ENCODE measurements at regions not wholly inside any gene's neighbourhood (a gene's known extent, or its start where the extent isn't known, plus 50 kb on each side); places are given as distances from the start of the nearest gene placed in this dataset.

GRCh38 chr1:47701283-47701682, 263.4 kb downstream of the FOXD2 start:
- Histone ChIP-seq H3K79me2 (no peaks in the 10 kb centered on the region), H3K4me3 (ENCODE audit: low read depth, low read length) (no peak overlapping the region), H2AFZ (no peak overlapping the region), H3K4me1 (no peaks in the 10 kb centered on the region), H3K36me3 (ENCODE audit: control insufficient read depth, insufficient read depth, low read length) (no peaks in the 10 kb centered on the region), H3K27me3 (ENCODE audit: control insufficient read depth, insufficient read depth, low read length) (no peaks in the 10 kb centered on the region), H3K4me2 (ENCODE audit: low read length) (no peak overlapping the region), H3K27ac (no peak overlapping the region), H3K9me3 (ENCODE audit: control insufficient read depth, low read length) (no peaks in the 10 kb centered on the region), H3K9ac (no peak overlapping the region)
- TF ChIP-seq CTCF (IDR thresholded peaks at IDR 0.05), result no peak

- Histone ChIP-seq H3K27me3 (ENCODE audit: control insufficient read depth, insufficient read depth, low read length) (no peaks in the 10 kb centered on the region), H3K9me3 (ENCODE audit: control insufficient read depth, low read length) (no peaks in the 10 kb centered on the region), H3K4me2 (ENCODE audit: low read length) (no peak overlapping the region), H3K4me3 (ENCODE audit: low read depth, low read length) (no peak overlapping the region), H3K27ac (no peak overlapping the region), H2AFZ (no peak overlapping the region), H3K4me1 (no peaks in the 10 kb centered on the region), H3K36me3 (ENCODE audit: control insufficient read depth, insufficient read depth, low read length) (no peaks in the 10 kb centered on the region), H3K79me2 (no peaks in the 10 kb centered on the region), H3K9ac (no peak overlapping the region)
- no peak for TF ChIP-seq CTCF (IDR thresholded peaks at IDR 0.05)
These were observed 264.1 kb downstream of the FOXD2 start for GRCh38 chr1:47701741-47702515.

- no peak overlapping the region for H2AFZ ChIP-seq
- no peak for TF ChIP-seq CTCF (IDR thresholded peaks at IDR 0.05)
- no peaks in the 10 kb centered on the region for H3K79me2 ChIP-seq
- H3K36me3 ChIP-seq (ENCODE audit: control insufficient read depth, insufficient read depth, low read length), result no peaks in the 10 kb centered on the region
- no peaks in the 10 kb centered on the region for H3K9me3 ChIP-seq (ENCODE audit: control insufficient read depth, low read length)
- no peaks in the 10 kb centered on the region for H3K27me3 ChIP-seq (ENCODE audit: control insufficient read depth, insufficient read depth, low read length)
- H3K4me2 ChIP-seq (ENCODE audit: low read length), result no peak overlapping the region
- H3K27ac ChIP-seq, result no peak overlapping the region
- H3K9ac ChIP-seq, result no peak overlapping the region
- no peak overlapping the region for H3K4me3 ChIP-seq (ENCODE audit: low read depth, low read length)
- no peaks in the 10 kb centered on the region for H3K4me1 ChIP-seq
These were observed 265.4 kb downstream of the FOXD2 start for GRCh38 chr1:47703156-47703825.

- Histone ChIP-seq H3K4me3 (ENCODE audit: low read depth, low read length) (no peak overlapping the region), H2AFZ (no peak overlapping the region), H3K79me2 (no peaks in the 10 kb centered on the region), H3K36me3 (ENCODE audit: control insufficient read depth, insufficient read depth, low read length) (no peaks in the 10 kb centered on the region), H3K27me3 (ENCODE audit: control insufficient read depth, insufficient read depth, low read length) (no peaks in the 10 kb centered on the region), H3K4me1 (no peaks in the 10 kb centered on the region), H3K27ac (no peak overlapping the region), H3K9me3 (ENCODE audit: control insufficient read depth, low read length) (no peaks in the 10 kb centered on the region), H3K9ac (no peak overlapping the region), H3K4me2 (ENCODE audit: low read length) (no peak overlapping the region)
- no peak for TF ChIP-seq CTCF (IDR thresholded peaks at IDR 0.05)
These were observed 266.2 kb downstream of the FOXD2 start for GRCh38 chr1:47703981-47704596.
